A673 (cell line): ENCODE measurements at regions not wholly inside any gene's neighbourhood (a gene's known extent, or its start where the extent isn't known, plus 50 kb on each side); places are given as distances from the start of the nearest gene placed in this dataset.
"Not testable (repeated sequence)": the region's sequence is repeated elsewhere in the genome, so short reads cannot be mapped to it uniquely, and the experiment has no call there.

Source experiments
- CTCF ChIP-seq: fragments of 300-800, 200-600 bp; sonication (generic); conservative IDR thresholded peaks from 2 replicates; pipeline ENCODE4 v1.5.1; 2017; ENCODE audit warnings: low read depth, mild to moderate bottlenecking, antibody characterized with exemption, low read length, moderate library complexity, mixed read lengths
- EZH2 ChIP-seq: fragments of 200-600 bp; sonication (generic); IDR thresholded peaks from 2 replicates; pipeline ENCODE4 v1.6.1; 2017; ENCODE audit warnings: borderline replicate concordance, low read depth, mild to moderate bottlenecking, mixed read lengths, antibody characterized with exemption, low read length; ENCODE audit not compliant: poor library complexity, severe bottlenecking

DNA sequence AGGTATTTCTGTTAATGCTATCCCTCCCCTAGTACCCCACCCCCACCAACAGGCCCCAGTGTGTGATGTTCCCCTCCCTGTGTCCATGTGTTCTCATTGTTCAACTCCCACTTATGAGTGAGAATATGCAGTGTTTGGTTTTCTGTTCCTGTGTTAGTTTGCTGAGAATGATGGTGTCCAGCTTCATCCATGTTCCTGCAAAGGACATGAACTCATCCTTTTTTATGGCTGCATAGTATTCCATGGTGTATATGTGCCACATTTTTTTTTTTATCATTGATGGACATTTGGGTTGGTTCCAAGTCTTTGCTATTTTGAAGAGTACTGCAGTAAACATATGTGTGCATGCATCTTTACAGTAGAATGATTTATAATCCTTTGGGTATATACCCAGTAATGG lies 430.5 kb upstream of the CD180 start:
- not testable (repeated sequence) for TF ChIP-seq CTCF, EZH2
